Uterus (tissue), 2 donors: ENCODE measurements at regions not wholly inside any gene's neighbourhood (a gene's known extent, or its start where the extent isn't known, plus 50 kb on each side); places are given as distances from the start of the nearest gene placed in this dataset.

Experiments
- POLR2A ChIP-seq, 2 donors: fragments of 450-650 bp; IDR thresholded peaks; one replicate each; pipeline ENCODE4 v1.6.1; 2016; ENCODE audit warnings: antibody characterized with exemption in 2 of 2, mild to moderate bottlenecking in 1 of 2, moderate library complexity in 1 of 2
- TF ChIP-seq, protein P1 (sequence below), 4 experiments: fragments of 200-600 bp in 2 of 4; fragments of 450-650 bp in 2 of 4; sonication (generic) in 2 of 4; IDR thresholded peaks; one replicate each; pipeline ENCODE4 v1.5.1; 2016 to 2019; ENCODE audit warnings: antibody characterized with exemption in 4 of 4, mild to moderate bottlenecking in 2 of 4, moderate library complexity in 1 of 4

DNA sequence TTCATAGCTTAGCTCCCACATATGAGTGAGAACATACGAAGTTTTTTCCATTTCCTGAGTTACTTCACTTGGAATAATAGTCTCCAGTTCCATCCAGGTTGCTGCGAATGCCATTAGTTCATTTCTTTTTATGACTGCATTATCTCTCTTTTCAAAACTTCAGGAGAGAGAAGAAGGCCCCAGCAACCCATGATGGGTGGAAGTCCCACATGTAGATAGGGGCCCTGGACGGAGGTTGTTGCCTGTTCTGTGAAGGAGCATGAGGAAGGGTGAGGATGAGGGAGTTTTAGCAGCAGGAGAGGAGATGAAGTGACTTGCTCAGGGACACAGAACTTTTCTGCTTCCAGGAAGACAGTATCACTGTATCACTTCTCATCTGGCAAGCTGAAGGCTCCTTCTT is 102.2 kb upstream of the KLF4 start:
- TF ChIP-seq, protein P1, sequence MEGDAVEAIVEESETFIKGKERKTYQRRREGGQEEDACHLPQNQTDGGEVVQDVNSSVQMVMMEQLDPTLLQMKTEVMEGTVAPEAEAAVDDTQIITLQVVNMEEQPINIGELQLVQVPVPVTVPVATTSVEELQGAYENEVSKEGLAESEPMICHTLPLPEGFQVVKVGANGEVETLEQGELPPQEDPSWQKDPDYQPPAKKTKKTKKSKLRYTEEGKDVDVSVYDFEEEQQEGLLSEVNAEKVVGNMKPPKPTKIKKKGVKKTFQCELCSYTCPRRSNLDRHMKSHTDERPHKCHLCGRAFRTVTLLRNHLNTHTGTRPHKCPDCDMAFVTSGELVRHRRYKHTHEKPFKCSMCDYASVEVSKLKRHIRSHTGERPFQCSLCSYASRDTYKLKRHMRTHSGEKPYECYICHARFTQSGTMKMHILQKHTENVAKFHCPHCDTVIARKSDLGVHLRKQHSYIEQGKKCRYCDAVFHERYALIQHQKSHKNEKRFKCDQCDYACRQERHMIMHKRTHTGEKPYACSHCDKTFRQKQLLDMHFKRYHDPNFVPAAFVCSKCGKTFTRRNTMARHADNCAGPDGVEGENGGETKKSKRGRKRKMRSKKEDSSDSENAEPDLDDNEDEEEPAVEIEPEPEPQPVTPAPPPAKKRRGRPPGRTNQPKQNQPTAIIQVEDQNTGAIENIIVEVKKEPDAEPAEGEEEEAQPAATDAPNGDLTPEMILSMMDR (IDR thresholded peaks at IDR 0.05): no peak
- no peak for TF ChIP-seq POLR2A (IDR thresholded peaks at IDR 0.05)
